WI38 (cell line): ENCODE measurements at regions not wholly inside any gene's neighbourhood (a gene's known extent, or its start where the extent isn't known, plus 50 kb on each side); places are given as distances from the start of the nearest gene placed in this dataset.

ENCODE experiments used
- H3K4me3 ChIP-seq: 2 replicates; pipeline ENCODE4 v1.5.1; 2011; ENCODE audit warnings: low read depth, mild to moderate bottlenecking, control low read depth, low read length
- CTCF ChIP-seq: IDR thresholded peaks from 2 replicates; pipeline ENCODE4 v1.5.1; 2012; ENCODE audit warnings: low read depth, mild to moderate bottlenecking, control low read depth, low read length

DNA sequence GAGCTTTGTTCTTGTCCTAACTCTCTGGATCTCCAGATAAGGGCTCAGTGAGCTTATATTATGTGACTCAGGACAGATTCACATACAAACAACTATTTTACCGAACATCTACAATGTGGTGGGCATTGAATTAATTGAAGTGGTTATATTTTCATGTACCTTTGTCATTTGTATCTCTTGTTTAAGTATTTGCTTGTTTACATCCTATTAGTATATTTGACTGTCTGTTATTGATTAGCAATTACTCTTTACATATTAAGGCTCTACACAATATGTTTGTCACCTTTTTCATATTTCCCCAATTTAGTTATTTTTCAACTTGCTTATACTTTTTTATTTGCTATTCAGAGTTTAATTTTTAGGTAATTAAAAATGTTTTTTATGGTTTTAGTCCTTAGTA lies 222.4 kb downstream of the TFAP2C start:
- H3K4me3 ChIP-seq: no peak overlapping the region
- no peak for TF ChIP-seq CTCF

DNA sequence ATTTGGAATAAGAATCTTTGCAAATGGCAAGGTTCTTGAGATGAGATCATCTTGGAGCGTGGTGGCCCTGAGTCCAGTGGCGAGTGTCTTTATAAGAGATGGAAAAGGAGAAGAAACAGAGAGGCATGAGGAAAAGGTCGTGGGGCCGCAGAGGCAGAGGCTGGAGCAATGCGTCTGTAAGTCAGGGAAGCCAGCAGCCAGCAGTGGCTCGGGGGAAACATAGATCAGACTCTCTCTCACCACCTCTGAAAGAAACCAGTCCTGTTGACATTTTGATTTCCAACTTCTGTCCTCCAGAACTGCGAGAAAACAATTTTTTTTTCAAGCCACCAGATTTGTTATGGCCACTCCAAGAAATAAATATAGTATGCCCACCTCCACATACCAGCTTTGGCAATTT lies 226.6 kb downstream of the TFAP2C start:
- no peak overlapping the region for H3K4me3 ChIP-seq
- TF ChIP-seq CTCF: no peak

DNA sequence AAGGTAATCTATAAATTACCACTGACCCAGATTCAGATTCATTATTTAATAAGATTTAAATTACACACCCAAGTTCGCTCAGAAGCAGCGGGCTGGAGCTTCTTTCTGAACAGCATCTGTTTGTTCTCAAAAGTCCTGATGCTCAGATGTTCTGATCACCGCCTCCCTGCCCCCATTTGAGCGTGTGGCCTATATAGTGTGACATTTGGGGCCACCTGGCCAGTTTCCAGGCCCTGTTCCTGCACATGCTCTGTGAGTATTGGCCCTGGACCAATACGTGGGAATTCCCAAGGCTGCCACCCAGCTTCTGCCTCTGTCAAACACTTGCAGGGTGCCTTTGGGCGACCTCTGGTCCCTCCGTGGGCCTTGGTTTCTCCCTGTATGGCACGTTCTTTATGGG lies 228.8 kb downstream of the TFAP2C start:
- no peak overlapping the region for H3K4me3 ChIP-seq
- TF ChIP-seq CTCF: no peak

GRCh38 chr20:56859039-56859800 lies 230.1 kb downstream of the TFAP2C start:
- H3K4me3 ChIP-seq: no peak overlapping the region
- TF ChIP-seq CTCF: no peak

GRCh38 chr20:56859801-56860261 lies 230.7 kb downstream of the TFAP2C start:
- no peak overlapping the region for H3K4me3 ChIP-seq
- no peak for TF ChIP-seq CTCF

GRCh38 chr20:56860413-56860812 lies 231.3 kb downstream of the TFAP2C start:
- no peak overlapping the region for H3K4me3 ChIP-seq
- no peak for TF ChIP-seq CTCF

DNA sequence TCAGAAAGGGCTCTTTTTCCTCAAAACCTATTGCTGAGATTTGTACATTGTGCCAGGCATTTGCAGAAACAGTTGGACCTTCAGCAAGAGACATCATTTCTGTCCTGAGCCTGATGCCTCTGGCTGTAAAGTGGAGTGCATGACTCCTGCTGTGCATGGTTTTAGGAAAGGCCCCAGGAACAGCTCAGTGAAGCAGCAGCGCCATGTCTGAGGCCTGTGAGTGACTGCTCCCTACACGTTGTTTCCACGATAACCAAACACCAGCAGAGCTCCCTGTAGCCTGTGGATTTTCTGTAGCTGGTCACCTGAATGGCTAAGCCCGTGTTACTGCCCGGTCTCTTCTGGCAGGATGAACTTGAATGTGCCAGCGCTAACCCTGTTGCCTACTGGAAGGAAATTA lies 232.5 kb downstream of the TFAP2C start:
- H3K4me3 ChIP-seq: no peak overlapping the region
- TF ChIP-seq CTCF: no peak
